Fibroblast of villous mesenchyme (primary cell): ENCODE measurements at regions not wholly inside any gene's neighbourhood (a gene's known extent, or its start where the extent isn't known, plus 50 kb on each side); places are given as distances from the start of the nearest gene placed in this dataset.
A peak's percentile ranks its signal among the peaks of the same experiment; 100 is the strongest.

Experiments
- DNase-seq: peaks from one replicate; pipeline ENCODE4 v3.0.0-alpha.2; 2010; ENCODE audit warnings: low read depth
- H3K4me3 ChIP-seq: 2 replicates; pipeline ENCODE4 v1.5.1; 2011; ENCODE audit warnings: low read depth, mild to moderate bottlenecking, low read length
- TF ChIP-seq, protein P1 (sequence below): IDR thresholded peaks from 2 replicates; pipeline ENCODE4 v1.5.1; 2012; ENCODE audit warnings: low read depth, mild to moderate bottlenecking, low read length; ENCODE audit not compliant: insufficient read depth

- DNase-seq, result no peak
- H3K4me3 ChIP-seq, result no peak overlapping the region
- TF ChIP-seq, protein P1, sequence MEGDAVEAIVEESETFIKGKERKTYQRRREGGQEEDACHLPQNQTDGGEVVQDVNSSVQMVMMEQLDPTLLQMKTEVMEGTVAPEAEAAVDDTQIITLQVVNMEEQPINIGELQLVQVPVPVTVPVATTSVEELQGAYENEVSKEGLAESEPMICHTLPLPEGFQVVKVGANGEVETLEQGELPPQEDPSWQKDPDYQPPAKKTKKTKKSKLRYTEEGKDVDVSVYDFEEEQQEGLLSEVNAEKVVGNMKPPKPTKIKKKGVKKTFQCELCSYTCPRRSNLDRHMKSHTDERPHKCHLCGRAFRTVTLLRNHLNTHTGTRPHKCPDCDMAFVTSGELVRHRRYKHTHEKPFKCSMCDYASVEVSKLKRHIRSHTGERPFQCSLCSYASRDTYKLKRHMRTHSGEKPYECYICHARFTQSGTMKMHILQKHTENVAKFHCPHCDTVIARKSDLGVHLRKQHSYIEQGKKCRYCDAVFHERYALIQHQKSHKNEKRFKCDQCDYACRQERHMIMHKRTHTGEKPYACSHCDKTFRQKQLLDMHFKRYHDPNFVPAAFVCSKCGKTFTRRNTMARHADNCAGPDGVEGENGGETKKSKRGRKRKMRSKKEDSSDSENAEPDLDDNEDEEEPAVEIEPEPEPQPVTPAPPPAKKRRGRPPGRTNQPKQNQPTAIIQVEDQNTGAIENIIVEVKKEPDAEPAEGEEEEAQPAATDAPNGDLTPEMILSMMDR, result no peak
Observed at GRCh38 chr6:166836785-166837718, 119.3 kb downstream of the RNASET2 start.

- TF ChIP-seq, protein P1, result no peak
- DNase-seq, result no peak
- H3K4me3 ChIP-seq, result no peak overlapping the region
Observed at GRCh38 chr6:166834049-166834448, 122.3 kb downstream of the RNASET2 start.

DNA sequence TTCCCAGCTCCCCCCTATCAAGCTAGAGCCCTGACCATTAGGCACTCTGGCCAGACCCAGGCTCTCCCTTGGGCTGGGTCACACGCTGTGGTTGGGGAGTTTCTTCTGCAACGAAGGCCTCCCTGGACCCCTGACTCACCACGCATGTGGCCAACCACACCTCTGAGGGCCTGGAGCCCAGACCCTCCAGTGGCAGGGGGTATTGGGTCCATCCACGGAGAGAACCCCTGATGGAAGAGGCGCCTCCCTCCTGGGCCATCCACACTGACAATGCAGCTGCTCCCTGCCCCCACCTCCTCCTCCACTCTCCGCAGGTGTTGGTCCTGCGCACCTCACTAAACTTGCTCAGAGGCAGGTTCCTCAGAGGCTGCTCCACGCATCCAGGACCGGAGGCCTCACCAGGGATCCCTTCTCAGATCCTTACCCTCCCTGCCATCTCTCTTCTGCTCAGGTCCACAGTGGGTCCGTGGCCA lies 125.4 kb downstream of the RNASET2 start:
- H3K4me3 ChIP-seq, result no peak overlapping the region
- DNase-seq, result no peak
- TF ChIP-seq, protein P1, result no peak

DNA sequence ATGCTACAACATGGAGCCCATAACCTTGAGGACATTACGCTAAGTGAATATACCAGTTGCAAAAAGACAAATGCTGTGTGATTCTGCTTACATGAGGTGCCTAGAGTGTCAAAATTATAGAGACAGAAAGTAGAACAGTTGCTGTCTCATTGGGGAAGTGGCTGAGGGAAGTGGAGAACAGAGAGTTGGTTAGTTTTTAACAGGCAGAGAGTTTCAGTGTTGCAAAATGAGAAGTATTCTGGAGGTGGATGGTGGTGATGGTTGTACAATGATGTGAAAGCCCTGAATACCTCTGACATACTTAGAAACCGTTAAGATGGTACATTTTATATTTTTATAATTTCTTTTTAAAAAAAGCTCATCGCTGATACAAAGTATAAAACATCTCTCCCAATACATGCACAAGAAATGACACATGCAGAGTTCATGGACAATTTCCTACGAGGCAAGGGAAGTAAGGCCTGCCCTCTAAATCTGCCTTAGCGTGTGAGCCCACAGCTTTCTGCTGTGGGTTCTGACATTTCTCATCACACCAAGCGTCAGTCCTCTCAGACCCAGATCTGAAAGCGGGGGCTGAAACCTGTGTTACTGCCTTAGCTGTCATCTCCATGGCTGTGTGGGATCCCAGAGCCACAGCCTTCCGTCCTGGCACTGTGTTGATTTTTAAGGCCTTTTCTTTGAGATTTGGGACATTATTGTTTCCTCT lies 126.0 kb downstream of the RNASET2 start:
- H3K4me3 ChIP-seq, result no peak overlapping the region
- TF ChIP-seq, protein P1, result no peak
- no peak for DNase-seq

DNA sequence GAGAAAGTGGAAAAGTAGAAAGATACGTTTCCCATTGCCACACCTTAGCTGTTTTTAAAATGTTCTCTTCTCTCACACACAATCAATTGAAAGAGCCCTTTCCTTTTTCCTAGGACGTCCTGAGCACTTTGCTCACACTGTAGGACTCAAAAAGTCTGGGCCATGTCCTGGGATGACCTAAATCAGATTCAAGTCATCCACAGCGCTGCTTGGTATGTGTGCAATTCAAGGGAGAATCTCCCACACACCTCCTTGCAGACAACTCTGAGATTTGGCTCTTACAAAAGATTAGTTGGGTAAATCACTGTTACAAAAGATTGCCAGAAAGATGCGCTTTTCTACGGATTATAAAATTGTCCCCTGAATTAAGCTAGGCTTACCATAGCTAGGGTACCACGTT lies 130.1 kb downstream of the RNASET2 start:
- no peak overlapping the region for H3K4me3 ChIP-seq
- TF ChIP-seq, protein P1, result no peak
- peak; percentile 12 for DNase-seq

DNA sequence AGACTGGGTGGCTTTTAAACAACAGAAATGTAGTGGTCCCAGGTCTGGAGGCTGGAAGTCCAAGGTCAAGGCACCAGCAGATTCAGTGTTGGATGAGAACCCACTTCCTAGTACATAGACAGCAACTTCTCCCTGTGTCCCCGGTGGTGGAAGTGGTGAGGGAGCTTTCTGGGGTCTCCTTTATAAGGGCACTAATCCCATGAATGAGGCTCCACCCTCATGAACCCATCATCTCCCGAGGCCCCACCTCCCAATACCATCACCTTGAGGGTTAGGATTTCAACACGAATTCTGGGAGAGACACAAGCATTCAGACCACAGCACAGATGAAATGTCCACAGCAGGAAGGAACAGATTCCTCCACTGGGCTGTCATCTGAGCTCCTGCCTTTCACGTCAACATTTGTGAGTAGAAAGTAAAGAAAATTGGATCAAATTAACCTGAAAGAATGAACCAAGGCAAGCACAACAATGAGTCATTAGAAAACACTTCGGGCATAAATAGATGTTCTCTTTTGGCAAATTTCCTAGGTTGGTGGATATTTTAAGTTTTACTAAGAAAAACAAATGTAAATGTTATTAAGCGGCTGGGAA lies 130.7 kb downstream of the RNASET2 start:
- TF ChIP-seq, protein P1, result no peak
- peak; percentile 42 for DNase-seq

More for the DNA sequence above, 130.7 kb downstream of the RNASET2 start:
- no peak overlapping the region for H3K4me3 ChIP-seq
